Liver (tissue), 3 donors: ENCODE measurements at regions not wholly inside any gene's neighbourhood (a gene's known extent, or its start where the extent isn't known, plus 50 kb on each side); places are given as distances from the start of the nearest gene placed in this dataset.

Experiments used
- FOXA1 ChIP-seq: IDR thresholded peaks from 2 replicates; pipeline ENCODE4 v1.6.1; 2016; ENCODE audit warnings: antibody characterized with exemption
- GABPA ChIP-seq, 2 donors: IDR thresholded peaks in 1 of 2; conservative IDR thresholded peaks in 1 of 2; 2 replicates each; pipeline ENCODE4 v1.6.1; 2016; ENCODE audit warnings: antibody characterized with exemption in 2 of 2, mild to moderate bottlenecking in 1 of 2, moderate library complexity in 1 of 2
- JUND ChIP-seq, 2 donors: IDR thresholded peaks; 2 replicates each; pipeline ENCODE4 v1.6.1; 2016; ENCODE audit warnings: antibody characterized with exemption in 2 of 2
- RAD21 ChIP-seq, 2 donors: IDR thresholded peaks; 2 replicates each; pipeline ENCODE4 v1.6.1; 2016; ENCODE audit warnings: antibody characterized with exemption in 2 of 2, mild to moderate bottlenecking in 2 of 2
- RXRA ChIP-seq, 2 donors: IDR thresholded peaks; 2 replicates each; pipeline ENCODE4 v1.6.1; 2017 to 2018; ENCODE audit warnings: antibody characterized with exemption in 2 of 2, mild to moderate bottlenecking in 1 of 2
- SP1 ChIP-seq: IDR thresholded peaks from 2 replicates; pipeline ENCODE4 v1.6.1; 2018; ENCODE audit warnings: antibody characterized with exemption, mild to moderate bottlenecking
- TF ChIP-seq, protein P1 (sequence below): fragments of 150-350 bp; IDR thresholded peaks from 2 replicates; pipeline ENCODE4 v1.5.1; 2017; ENCODE audit warnings: improper control_type of control experiment, low read depth, low read length; ENCODE audit not compliant: missing input control
- TF ChIP-seq, protein P2 (sequence below): IDR thresholded peaks from 2 replicates; pipeline ENCODE4 v1.6.1; 2016; ENCODE audit warnings: antibody characterized with exemption, mild to moderate bottlenecking
- TF ChIP-seq, protein P3 (sequence below): IDR thresholded peaks from 2 replicates; pipeline ENCODE4 v1.6.1; 2016; ENCODE audit warnings: antibody characterized with exemption
- donor health status: healthy.
- donor health status: healthy.

DNA sequence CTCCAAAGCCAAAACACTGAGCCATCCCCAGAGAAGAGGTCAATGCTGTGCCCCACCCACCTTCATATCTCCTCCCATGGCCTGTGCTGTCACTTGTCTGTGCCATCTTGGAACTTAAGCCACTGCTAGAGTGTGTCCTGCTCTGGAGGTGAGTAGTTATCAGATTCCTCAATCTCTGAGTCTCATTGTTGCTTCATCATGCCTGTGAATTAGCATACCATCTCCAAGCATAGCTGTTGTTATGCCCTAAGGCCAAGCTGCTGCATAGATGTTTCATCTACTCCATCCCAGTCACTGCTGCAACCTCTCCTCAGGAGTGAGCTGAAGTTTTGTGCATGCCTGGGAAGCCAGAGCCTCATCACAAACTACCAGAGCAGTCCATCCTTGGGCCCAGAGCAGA is 349.0 kb downstream of the ZWINT start:
- TF ChIP-seq RAD21 (IDR thresholded peaks at IDR 0.05) (no peak), JUND (IDR thresholded peaks at IDR 0.05) (no peak), RXRA (IDR thresholded peaks at IDR 0.05) (no peak), GABPA (IDR thresholded peaks at IDR 0.05 in 1 of 2, conservative IDR thresholded peaks at IDR 0.05 in 1 of 2) (no peak), FOXA1 (no peak), SP1 (no peak)
- TF ChIP-seq, protein P1, sequence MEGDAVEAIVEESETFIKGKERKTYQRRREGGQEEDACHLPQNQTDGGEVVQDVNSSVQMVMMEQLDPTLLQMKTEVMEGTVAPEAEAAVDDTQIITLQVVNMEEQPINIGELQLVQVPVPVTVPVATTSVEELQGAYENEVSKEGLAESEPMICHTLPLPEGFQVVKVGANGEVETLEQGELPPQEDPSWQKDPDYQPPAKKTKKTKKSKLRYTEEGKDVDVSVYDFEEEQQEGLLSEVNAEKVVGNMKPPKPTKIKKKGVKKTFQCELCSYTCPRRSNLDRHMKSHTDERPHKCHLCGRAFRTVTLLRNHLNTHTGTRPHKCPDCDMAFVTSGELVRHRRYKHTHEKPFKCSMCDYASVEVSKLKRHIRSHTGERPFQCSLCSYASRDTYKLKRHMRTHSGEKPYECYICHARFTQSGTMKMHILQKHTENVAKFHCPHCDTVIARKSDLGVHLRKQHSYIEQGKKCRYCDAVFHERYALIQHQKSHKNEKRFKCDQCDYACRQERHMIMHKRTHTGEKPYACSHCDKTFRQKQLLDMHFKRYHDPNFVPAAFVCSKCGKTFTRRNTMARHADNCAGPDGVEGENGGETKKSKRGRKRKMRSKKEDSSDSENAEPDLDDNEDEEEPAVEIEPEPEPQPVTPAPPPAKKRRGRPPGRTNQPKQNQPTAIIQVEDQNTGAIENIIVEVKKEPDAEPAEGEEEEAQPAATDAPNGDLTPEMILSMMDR: no peak
- TF ChIP-seq, protein P2, sequence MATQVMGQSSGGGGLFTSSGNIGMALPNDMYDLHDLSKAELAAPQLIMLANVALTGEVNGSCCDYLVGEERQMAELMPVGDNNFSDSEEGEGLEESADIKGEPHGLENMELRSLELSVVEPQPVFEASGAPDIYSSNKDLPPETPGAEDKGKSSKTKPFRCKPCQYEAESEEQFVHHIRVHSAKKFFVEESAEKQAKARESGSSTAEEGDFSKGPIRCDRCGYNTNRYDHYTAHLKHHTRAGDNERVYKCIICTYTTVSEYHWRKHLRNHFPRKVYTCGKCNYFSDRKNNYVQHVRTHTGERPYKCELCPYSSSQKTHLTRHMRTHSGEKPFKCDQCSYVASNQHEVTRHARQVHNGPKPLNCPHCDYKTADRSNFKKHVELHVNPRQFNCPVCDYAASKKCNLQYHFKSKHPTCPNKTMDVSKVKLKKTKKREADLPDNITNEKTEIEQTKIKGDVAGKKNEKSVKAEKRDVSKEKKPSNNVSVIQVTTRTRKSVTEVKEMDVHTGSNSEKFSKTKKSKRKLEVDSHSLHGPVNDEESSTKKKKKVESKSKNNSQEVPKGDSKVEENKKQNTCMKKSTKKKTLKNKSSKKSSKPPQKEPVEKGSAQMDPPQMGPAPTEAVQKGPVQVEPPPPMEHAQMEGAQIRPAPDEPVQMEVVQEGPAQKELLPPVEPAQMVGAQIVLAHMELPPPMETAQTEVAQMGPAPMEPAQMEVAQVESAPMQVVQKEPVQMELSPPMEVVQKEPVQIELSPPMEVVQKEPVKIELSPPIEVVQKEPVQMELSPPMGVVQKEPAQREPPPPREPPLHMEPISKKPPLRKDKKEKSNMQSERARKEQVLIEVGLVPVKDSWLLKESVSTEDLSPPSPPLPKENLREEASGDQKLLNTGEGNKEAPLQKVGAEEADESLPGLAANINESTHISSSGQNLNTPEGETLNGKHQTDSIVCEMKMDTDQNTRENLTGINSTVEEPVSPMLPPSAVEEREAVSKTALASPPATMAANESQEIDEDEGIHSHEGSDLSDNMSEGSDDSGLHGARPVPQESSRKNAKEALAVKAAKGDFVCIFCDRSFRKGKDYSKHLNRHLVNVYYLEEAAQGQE: no peak
- TF ChIP-seq, protein P3, sequence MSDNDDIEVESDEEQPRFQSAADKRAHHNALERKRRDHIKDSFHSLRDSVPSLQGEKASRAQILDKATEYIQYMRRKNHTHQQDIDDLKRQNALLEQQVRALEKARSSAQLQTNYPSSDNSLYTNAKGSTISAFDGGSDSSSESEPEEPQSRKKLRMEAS: no peak
